ENCODE measurements at regions not wholly inside any gene's neighbourhood (a gene's known extent, or its start where the extent isn't known, plus 50 kb on each side); places are given as distances from the start of the nearest gene placed in this dataset.

DNA sequence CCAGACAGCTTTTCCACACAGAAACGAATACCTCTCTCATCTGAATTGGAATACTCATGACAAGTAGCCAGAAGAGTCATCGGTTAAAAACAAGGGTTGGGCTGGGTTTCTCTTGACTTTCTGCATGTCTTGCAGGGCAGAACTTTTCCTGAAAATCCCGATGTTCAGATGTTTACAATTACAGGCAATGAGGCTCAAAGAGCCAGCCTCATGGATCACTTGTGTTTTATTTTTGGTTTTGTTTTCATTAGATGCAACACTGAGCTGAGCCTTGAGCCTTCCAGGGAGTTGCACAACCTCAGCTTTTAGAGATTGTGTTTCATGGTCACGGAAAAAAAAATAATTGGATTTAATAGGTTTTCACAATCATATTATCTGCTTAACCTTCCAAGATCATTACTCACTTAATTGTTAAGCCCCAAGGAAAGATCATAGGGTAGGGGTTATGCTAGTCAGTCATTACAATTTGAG, 288.1 kb upstream of the PRDM1 start:
- TF ChIP-seq, protein P1, sequence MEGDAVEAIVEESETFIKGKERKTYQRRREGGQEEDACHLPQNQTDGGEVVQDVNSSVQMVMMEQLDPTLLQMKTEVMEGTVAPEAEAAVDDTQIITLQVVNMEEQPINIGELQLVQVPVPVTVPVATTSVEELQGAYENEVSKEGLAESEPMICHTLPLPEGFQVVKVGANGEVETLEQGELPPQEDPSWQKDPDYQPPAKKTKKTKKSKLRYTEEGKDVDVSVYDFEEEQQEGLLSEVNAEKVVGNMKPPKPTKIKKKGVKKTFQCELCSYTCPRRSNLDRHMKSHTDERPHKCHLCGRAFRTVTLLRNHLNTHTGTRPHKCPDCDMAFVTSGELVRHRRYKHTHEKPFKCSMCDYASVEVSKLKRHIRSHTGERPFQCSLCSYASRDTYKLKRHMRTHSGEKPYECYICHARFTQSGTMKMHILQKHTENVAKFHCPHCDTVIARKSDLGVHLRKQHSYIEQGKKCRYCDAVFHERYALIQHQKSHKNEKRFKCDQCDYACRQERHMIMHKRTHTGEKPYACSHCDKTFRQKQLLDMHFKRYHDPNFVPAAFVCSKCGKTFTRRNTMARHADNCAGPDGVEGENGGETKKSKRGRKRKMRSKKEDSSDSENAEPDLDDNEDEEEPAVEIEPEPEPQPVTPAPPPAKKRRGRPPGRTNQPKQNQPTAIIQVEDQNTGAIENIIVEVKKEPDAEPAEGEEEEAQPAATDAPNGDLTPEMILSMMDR (IDR thresholded peaks at IDR 0.05; ENCODE audit: insufficient read depth, low read depth, low read length): no peak
- TF ChIP-seq EZH2 (IDR thresholded peaks at IDR 0.05; ENCODE audit: insufficient read depth, low read length): no peak
